ENCODE measurements at regions not wholly inside any gene's neighbourhood (a gene's known extent, or its start where the extent isn't known, plus 50 kb on each side); places are given as distances from the start of the nearest gene placed in this dataset.

- no peak for TF ChIP-seq EP300 (IDR thresholded peaks at IDR 0.05; ENCODE audit: low read depth in 2 of 2, low read length in 2 of 2)
- no peak for TF ChIP-seq EP300 (CRISPR knock-in tag; IDR thresholded peaks at IDR 0.05; ENCODE audit: borderline replicate concordance)
- no peak for TF ChIP-seq SMAD1 (CRISPR knock-in tag; IDR thresholded peaks at IDR 0.05; ENCODE audit: borderline replicate concordance, low read depth)
- TF ChIP-seq NFE2L1 (CRISPR knock-in tag; IDR thresholded peaks at IDR 0.05; ENCODE audit: borderline replicate concordance), result no peak
- TF ChIP-seq SP1 (IDR thresholded peaks at IDR 0.05), result no peak
- TF ChIP-seq SP1 (CRISPR knock-in tag; IDR thresholded peaks at IDR 0.05), result no peak
- TF ChIP-seq, protein P1, sequence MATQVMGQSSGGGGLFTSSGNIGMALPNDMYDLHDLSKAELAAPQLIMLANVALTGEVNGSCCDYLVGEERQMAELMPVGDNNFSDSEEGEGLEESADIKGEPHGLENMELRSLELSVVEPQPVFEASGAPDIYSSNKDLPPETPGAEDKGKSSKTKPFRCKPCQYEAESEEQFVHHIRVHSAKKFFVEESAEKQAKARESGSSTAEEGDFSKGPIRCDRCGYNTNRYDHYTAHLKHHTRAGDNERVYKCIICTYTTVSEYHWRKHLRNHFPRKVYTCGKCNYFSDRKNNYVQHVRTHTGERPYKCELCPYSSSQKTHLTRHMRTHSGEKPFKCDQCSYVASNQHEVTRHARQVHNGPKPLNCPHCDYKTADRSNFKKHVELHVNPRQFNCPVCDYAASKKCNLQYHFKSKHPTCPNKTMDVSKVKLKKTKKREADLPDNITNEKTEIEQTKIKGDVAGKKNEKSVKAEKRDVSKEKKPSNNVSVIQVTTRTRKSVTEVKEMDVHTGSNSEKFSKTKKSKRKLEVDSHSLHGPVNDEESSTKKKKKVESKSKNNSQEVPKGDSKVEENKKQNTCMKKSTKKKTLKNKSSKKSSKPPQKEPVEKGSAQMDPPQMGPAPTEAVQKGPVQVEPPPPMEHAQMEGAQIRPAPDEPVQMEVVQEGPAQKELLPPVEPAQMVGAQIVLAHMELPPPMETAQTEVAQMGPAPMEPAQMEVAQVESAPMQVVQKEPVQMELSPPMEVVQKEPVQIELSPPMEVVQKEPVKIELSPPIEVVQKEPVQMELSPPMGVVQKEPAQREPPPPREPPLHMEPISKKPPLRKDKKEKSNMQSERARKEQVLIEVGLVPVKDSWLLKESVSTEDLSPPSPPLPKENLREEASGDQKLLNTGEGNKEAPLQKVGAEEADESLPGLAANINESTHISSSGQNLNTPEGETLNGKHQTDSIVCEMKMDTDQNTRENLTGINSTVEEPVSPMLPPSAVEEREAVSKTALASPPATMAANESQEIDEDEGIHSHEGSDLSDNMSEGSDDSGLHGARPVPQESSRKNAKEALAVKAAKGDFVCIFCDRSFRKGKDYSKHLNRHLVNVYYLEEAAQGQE (IDR thresholded peaks at IDR 0.05; ENCODE audit: borderline replicate concordance in 1 of 2, low read depth in 1 of 2, low read length in 2 of 2), result no peak
- no peak for TF ChIP-seq MIER3 (CRISPR knock-in tag; IDR thresholded peaks at IDR 0.05; ENCODE audit: borderline replicate concordance)
- no peak for TF ChIP-seq MTA3 (CRISPR knock-in tag; IDR thresholded peaks at IDR 0.05)
- TF ChIP-seq HNRNPLL (IDR thresholded peaks at IDR 0.05; ENCODE audit: low read depth, low read length, poor library complexity, severe bottlenecking), result no peak
- TF ChIP-seq POLR2A (IDR thresholded peaks at IDR 0.05; ENCODE audit: insufficient read depth in 1 of 2, low read depth in 2 of 2, low read length in 2 of 2), result no peak
- no peak for TF ChIP-seq BHLHE40 (IDR thresholded peaks at IDR 0.05; ENCODE audit: low read length)
- TF ChIP-seq RAD51 (IDR thresholded peaks at IDR 0.05; ENCODE audit: borderline replicate concordance), result no peak
- no peak for TF ChIP-seq CBX2 (IDR thresholded peaks at IDR 0.05; ENCODE audit: low read depth, low read length)
- no peak for TF ChIP-seq CBX2 (CRISPR knock-in tag; IDR thresholded peaks at IDR 0.05; ENCODE audit: low read depth)
- TF ChIP-seq ZBTB43 (CRISPR knock-in tag; conservative IDR thresholded peaks at IDR 0.05), result no peak
Measured at GRCh38 chr2:226187616-226188015, 612.0 kb downstream of the IRS1 start.
